PC-9 (cell line): ENCODE measurements at regions not wholly inside any gene's neighbourhood (a gene's known extent, or its start where the extent isn't known, plus 50 kb on each side); places are given as distances from the start of the nearest gene placed in this dataset.

ENCODE experiments used
- CTCF ChIP-seq: fragments of 200-600 bp; sonication (generic); conservative IDR thresholded peaks from 2 replicates; pipeline ENCODE4 v1.6.1; 2017; ENCODE audit warnings: mixed run types, antibody characterized with exemption, mild to moderate bottlenecking, moderate library complexity
- EZH2 ChIP-seq: fragments of 200-600 bp; sonication (generic); IDR thresholded peaks from 2 replicates; pipeline ENCODE4 v1.8.0; 2017; ENCODE audit warnings: antibody characterized with exemption, low read depth

- no peak for TF ChIP-seq CTCF
- no peak for TF ChIP-seq EZH2
These were observed 334.5 kb downstream of the TMEM121 start for GRCh38 chr14:105860615-105861580.
